ENCODE measurements at regions not wholly inside any gene's neighbourhood (a gene's known extent, or its start where the extent isn't known, plus 50 kb on each side); places are given as distances from the start of the nearest gene placed in this dataset.
A peak's percentile ranks its signal among the peaks of the same experiment; 100 is the strongest.

- no peaks in the 10 kb centered on the region for H3K27me3 ChIP-seq (ENCODE audit: low read length)
- H3K27ac ChIP-seq (ENCODE audit: low read length): no peak overlapping the region
- no peaks in the 10 kb centered on the region for H3K9me2 ChIP-seq (replicated peaks; ENCODE audit: low read length)
- H3K4me3 ChIP-seq (ENCODE audit: low read length): no peak overlapping the region
- TF ChIP-seq EZH2phosphoT487 (IDR thresholded peaks at IDR 0.05; ENCODE audit: borderline replicate concordance, low read length) (no peak), CTCF (conservative IDR thresholded peaks at IDR 0.05; ENCODE audit: low read depth, low read length) (peak; percentile 74), EZH2 (IDR thresholded peaks at IDR 0.05; ENCODE audit: low read length, unreplicated experiment) (no peak)
- H3K9me3 ChIP-seq (ENCODE audit: low read length): no peaks in the 10 kb centered on the region
- no peaks in the 10 kb centered on the region for H4K20me1 ChIP-seq (ENCODE audit: low read length)
- H3K36me3 ChIP-seq (ENCODE audit: low read depth, low read length): no peaks in the 10 kb centered on the region
- H3F3A ChIP-seq (ENCODE audit: low read length, unreplicated experiment): no peaks in the 10 kb centered on the region
- H2AFZ ChIP-seq (ENCODE audit: low read length): no peak overlapping the region
- no peak overlapping the region for H3K4me2 ChIP-seq (ENCODE audit: low read length)
- no peaks in the 10 kb centered on the region for H3K79me2 ChIP-seq (ENCODE audit: low read length)
- DNase-seq (peak; percentile 74), ATAC-seq (peak; percentile 64)
- ChIA-PET POLR2A (ENCODE audit: unreplicated experiment) (no interaction called here), CTCF (interaction anchor here (0.7 kb wide), 1 partner anchor 96 kb away, joined by 3 read pairs; no protein-coding TSS in a partner anchor)
- no peaks in the 10 kb centered on the region for H3K4me1 ChIP-seq (ENCODE audit: insufficient read depth, low read length)
- BruUV-seq (replicated peaks): no TSS peak
- intact Hi-C loops (cut with micrococcal nuclease): loop anchor here (1.0 to 5.0 kb wide), 5 partner anchors 33 to 347 kb away; no protein-coding TSS in a partner anchor
- H3K9ac ChIP-seq (ENCODE audit: low read length): no peak overlapping the region
Observed at GRCh38 chr2:173749315-173749714, 215.9 kb downstream of the SP3 start.

GRCh38 chr2:173750353-173750801 is 214.8 kb downstream of the SP3 start:
- no TSS peak for BruUV-seq (replicated peaks)
- ChIA-PET CTCF (no interaction called here), POLR2A (ENCODE audit: unreplicated experiment) (no interaction called here)
- no peak overlapping the region for H3K9ac ChIP-seq (ENCODE audit: low read length)
- ATAC-seq (no peak), DNase-seq (no peak)
- no peaks in the 10 kb centered on the region for H3K36me3 ChIP-seq (ENCODE audit: low read depth, low read length)
- intact Hi-C loops (cut with micrococcal nuclease): loop anchor here (5.0 kb wide), 2 partner anchors 132 to 212 kb away; no protein-coding TSS in a partner anchor
- TF ChIP-seq EZH2 (IDR thresholded peaks at IDR 0.05; ENCODE audit: low read length, unreplicated experiment) (no peak), CTCF (conservative IDR thresholded peaks at IDR 0.05; ENCODE audit: low read depth, low read length) (no peak), EZH2phosphoT487 (IDR thresholded peaks at IDR 0.05; ENCODE audit: borderline replicate concordance, low read length) (no peak)
- H3K4me1 ChIP-seq (ENCODE audit: insufficient read depth, low read length): no peaks in the 10 kb centered on the region
- H3F3A ChIP-seq (ENCODE audit: low read length, unreplicated experiment): no peaks in the 10 kb centered on the region
- H3K79me2 ChIP-seq (ENCODE audit: low read length): no peaks in the 10 kb centered on the region
- no peaks in the 10 kb centered on the region for H4K20me1 ChIP-seq (ENCODE audit: low read length)
- H3K4me3 ChIP-seq (ENCODE audit: low read length): no peak overlapping the region
- H3K9me2 ChIP-seq (replicated peaks; ENCODE audit: low read length): no peaks in the 10 kb centered on the region
- no peak overlapping the region for H3K27ac ChIP-seq (ENCODE audit: low read length)
- no peaks in the 10 kb centered on the region for H3K9me3 ChIP-seq (ENCODE audit: low read length)
- H2AFZ ChIP-seq (ENCODE audit: low read length): no peak overlapping the region
- no peaks in the 10 kb centered on the region for H3K27me3 ChIP-seq (ENCODE audit: low read length)
- H3K4me2 ChIP-seq (ENCODE audit: low read length): no peak overlapping the region

- Histone ChIP-seq H3F3A (ENCODE audit: low read length, unreplicated experiment) (no peaks in the 10 kb centered on the region), H3K27ac (ENCODE audit: low read length) (no peak overlapping the region), H3K9ac (ENCODE audit: low read length) (no peak overlapping the region), H4K20me1 (ENCODE audit: low read length) (no peaks in the 10 kb centered on the region), H3K27me3 (ENCODE audit: low read length) (no peaks in the 10 kb centered on the region), H3K79me2 (ENCODE audit: low read length) (no peaks in the 10 kb centered on the region), H3K9me2 (replicated peaks; ENCODE audit: low read length) (no peaks in the 10 kb centered on the region), H3K36me3 (ENCODE audit: low read depth, low read length) (no peaks in the 10 kb centered on the region), H3K4me2 (ENCODE audit: low read length) (no peak overlapping the region), H3K4me1 (ENCODE audit: insufficient read depth, low read length) (no peaks in the 10 kb centered on the region), H2AFZ (ENCODE audit: low read length) (no peak overlapping the region), H3K4me3 (ENCODE audit: low read length) (no peak overlapping the region), H3K9me3 (ENCODE audit: low read length) (no peaks in the 10 kb centered on the region)
- BruUV-seq (replicated peaks): no TSS peak
- POLR2A ChIA-PET (ENCODE audit: unreplicated experiment): no interaction called here
- ATAC-seq (no peak), DNase-seq (no peak)
- TF ChIP-seq EZH2 (IDR thresholded peaks at IDR 0.05; ENCODE audit: low read length, unreplicated experiment) (no peak), EZH2phosphoT487 (IDR thresholded peaks at IDR 0.05; ENCODE audit: borderline replicate concordance, low read length) (no peak), CTCF (conservative IDR thresholded peaks at IDR 0.05; ENCODE audit: low read depth, low read length) (no peak)
- CTCF ChIA-PET: no interaction called here
- intact Hi-C loops (cut with micrococcal nuclease): loop anchor here (5.0 kb wide), 2 partner anchors 131 to 211 kb away; no protein-coding TSS in a partner anchor
Observed at GRCh38 chr2:173750831-173751230, 214.3 kb downstream of the SP3 start.

All from PC-3 (cell line).